HTR-8/SVneo (cell line): ENCODE measurements at regions not wholly inside any gene's neighbourhood (a gene's known extent, or its start where the extent isn't known, plus 50 kb on each side); places are given as distances from the start of the nearest gene placed in this dataset.

Experiments used
- DNase-seq: peaks from one replicate; pipeline ENCODE4 v3.0.0; 2011; ENCODE audit warnings: low spot score, mixed read lengths; ENCODE audit not compliant: insufficient read length
- FAIRE-seq: peaks from 2 replicates; lab custom pipeline; 2011; peaks lifted over from hg19 to GRCh38; lab: Jason Lieb, UNC

DNA sequence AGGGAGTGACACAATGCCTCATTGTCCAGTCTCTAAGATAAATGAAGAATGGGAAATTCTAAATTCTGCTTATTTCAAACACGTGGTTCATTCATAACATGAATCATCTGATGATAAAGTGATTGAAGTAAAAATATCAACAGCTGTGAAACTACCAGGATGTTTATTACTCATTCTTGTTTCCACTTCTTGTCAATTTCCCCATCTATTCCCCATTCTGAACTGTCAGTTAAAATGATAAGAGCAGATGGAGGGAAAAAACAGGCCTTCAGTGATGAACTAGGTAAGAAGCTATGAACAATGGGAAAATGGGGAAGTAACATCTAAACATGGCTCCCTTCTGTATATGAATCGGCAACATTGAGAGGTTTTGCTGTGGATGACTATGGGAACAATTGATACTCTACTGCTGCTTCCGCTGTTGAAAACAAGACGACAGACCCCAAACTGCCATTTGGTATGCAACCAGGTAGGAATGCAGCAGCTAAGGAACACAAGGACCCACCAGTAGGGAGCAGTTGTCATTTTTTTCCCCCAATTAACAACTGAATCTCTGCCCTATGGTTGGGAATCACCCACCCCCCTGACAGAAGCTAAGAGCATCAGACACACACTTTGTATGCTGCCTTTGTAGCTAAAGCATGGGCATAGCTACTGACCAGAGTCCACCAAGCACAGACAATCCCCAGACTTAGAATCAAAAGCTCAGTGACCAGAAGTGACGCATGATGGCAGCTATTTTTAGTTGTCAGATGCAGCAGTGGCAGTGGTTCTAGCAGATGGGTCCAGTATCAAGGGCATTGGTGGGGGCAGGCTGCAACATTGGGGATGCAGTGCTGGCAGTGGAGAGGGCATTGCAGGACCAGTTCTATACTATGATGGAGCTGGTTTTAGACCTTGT is 52.9 kb upstream of the ZNF366 start:
- no peak for FAIRE-seq

DNA sequence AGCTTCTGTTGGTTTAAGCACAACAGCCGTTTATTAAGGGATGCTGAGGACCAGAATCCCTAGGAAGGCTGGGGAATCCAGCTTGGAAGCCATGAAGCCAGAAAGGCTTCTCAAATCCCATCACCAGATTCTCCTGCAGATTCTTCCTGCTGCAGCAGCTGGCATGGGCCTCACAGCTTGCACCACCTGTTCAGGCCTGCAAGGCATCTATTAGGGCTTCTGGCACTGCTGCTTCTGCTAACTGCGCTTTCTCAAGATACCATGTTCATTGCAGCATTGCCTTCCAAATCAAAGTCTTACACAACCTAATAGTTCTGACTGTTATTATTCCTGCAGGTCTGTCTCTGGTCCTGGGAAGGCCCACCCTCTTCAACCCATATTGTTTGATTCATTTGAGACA is 51.2 kb upstream of the ZNF366 start:
- FAIRE-seq (no peak), DNase-seq (no peak)

More for the DNA sequence above, 52.9 kb upstream of the ZNF366 start:
- DNase-seq = no peak

DNA sequence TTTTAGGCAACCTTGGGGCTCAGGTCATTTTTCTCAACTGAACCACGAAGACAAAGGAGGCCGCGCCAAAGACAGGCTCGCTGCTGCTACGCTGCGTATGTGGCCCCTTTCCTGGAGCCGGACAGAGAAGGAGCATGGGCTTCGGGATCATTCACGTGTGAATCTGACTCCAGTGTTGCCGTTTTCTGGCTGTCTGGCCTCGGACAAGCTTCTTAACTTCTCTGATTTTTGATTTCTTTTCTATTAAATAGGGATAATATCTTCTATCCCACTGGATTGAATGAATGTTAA is 50.8 kb upstream of the ZNF366 start:
- DNase-seq (no peak), FAIRE-seq (no peak)

DNA sequence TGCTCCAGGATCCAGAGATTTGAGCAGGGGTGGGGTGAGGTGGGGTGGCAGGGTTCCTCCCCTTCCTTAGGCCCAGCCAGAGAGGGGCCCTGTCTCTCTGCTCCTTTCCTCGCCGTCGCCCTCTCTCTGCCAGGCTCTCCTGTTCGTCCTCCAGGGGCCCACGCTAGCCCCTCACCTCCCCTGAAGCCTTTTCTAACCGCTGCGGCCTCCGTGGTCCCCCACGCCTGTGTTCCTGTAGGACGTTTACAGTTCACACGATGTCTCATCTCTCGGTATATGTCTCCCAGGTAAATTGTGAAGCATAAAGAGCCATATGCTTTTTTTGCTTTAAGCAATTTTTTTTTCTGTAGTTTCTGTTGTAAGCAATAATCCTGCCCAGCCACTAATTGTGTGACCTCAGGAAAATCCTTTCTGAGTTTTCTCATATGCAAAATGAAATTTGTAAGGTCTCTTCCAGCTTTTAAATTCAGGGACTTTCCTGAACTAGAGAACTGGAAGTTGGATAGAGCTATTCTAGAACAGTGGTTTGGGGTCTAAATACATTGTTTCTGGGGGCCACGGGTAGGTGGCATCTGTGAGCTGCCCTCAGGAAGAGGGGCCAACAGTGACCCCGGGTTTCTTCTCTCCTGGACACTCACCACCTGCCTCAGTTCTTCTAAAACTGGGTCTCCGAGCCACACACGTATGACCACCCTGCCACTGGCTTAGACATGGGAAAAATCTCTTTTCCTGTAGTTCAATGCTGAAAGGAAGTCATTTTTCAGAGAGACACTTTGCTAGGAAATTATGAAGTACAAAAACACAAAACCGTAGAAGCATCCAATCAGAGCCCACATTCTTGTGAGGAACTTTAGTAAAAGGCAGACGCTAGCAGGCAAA is 50.2 kb upstream of the ZNF366 start:
- no peak for DNase-seq
- FAIRE-seq = no peak
